ENCODE measurements at regions not wholly inside any gene's neighbourhood (a gene's known extent, or its start where the extent isn't known, plus 50 kb on each side); places are given as distances from the start of the nearest gene placed in this dataset.

- H3K4me1 Mint-ChIP-seq (ENCODE audit: low read depth, unreplicated experiment): peaks cover 39% of the 10 kb centered on the region
- H3K27me3 Mint-ChIP-seq (ENCODE audit: low read depth, unreplicated experiment): no peaks in the 10 kb centered on the region
- peak overlapping the region; percentile 72 for H3K27ac Mint-ChIP-seq (ENCODE audit: unreplicated experiment)
- Histone ChIP-seq H3K79me2 (ENCODE audit: insufficient read depth, low read length) (no peaks in the 10 kb centered on the region), H3K4me2 (ENCODE audit: low read length) (peak overlapping the region; percentile 17), H4K20me1 (ENCODE audit: insufficient read depth, low read length) (no peaks in the 10 kb centered on the region), H3K9me3 (ENCODE audit: insufficient read depth, low read depth, low read length) (no peaks in the 10 kb centered on the region), H3K36me3 (ENCODE audit: insufficient read depth, low read length) (no peaks in the 10 kb centered on the region), H3K4me3 (ENCODE audit: insufficient read depth, low read depth, low read length) (no peak overlapping the region), H3K27me3 (ENCODE audit: insufficient read depth, low read length) (no peaks in the 10 kb centered on the region), H3K9ac (ENCODE audit: low read length) (peak overlapping the region; percentile 54), H3K27ac (ENCODE audit: low read depth, low read length) (peak overlapping the region; percentile 82), H3K4me1 (ENCODE audit: insufficient read depth, low read length) (peaks cover 30% of the 10 kb centered on the region), H2AFZ (ENCODE audit: low read depth, low read length) (no peak overlapping the region)
- no peak for DNase-seq (ENCODE audit: low read depth)
- TF ChIP-seq EZH2 (IDR thresholded peaks at IDR 0.05; ENCODE audit: insufficient read depth, low read length) (no peak), CTCF (IDR thresholded peaks at IDR 0.05; ENCODE audit: insufficient read depth, low read depth, low read length) (no peak)
- no peak overlapping the region for H3K4me3 Mint-ChIP-seq (ENCODE audit: unreplicated experiment)
- H3K9me3 Mint-ChIP-seq (ENCODE audit: unreplicated experiment): peaks cover 2% of the 10 kb centered on the region
- no peak for FAIRE-seq
- H3K36me3 Mint-ChIP-seq (ENCODE audit: low read depth, unreplicated experiment): peaks cover 3% of the 10 kb centered on the region
These were observed 57.3 kb upstream of the BCAR3 start for GRCh38 chr1:93738926-93739325.

GRCh38 chr1:93738075-93738622 is 56.5 kb upstream of the BCAR3 start:
- H3K27me3 ChIP-seq (ENCODE audit: insufficient read depth, low read length): no peaks in the 10 kb centered on the region
- Mint-ChIP-seq H3K4me1 (ENCODE audit: low read depth, unreplicated experiment) (peaks cover 41% of the 10 kb centered on the region), H3K4me3 (ENCODE audit: unreplicated experiment) (no peak overlapping the region), H3K27me3 (ENCODE audit: low read depth, unreplicated experiment) (no peaks in the 10 kb centered on the region), H3K9me3 (ENCODE audit: unreplicated experiment) (peaks cover 2% of the 10 kb centered on the region), H3K36me3 (ENCODE audit: low read depth, unreplicated experiment) (peaks cover 3% of the 10 kb centered on the region), H3K27ac (ENCODE audit: unreplicated experiment) (peak overlapping the region; percentile 62)
- DNase-seq (ENCODE audit: low read depth): peak; percentile 95
- no peaks in the 10 kb centered on the region for H3K36me3 ChIP-seq (ENCODE audit: insufficient read depth, low read length)
- H3K4me2 ChIP-seq (ENCODE audit: low read length): peak overlapping the region; percentile 17
- peak overlapping the region; percentile 82 for H3K27ac ChIP-seq (ENCODE audit: low read depth, low read length)
- H3K9me3 ChIP-seq (ENCODE audit: insufficient read depth, low read depth, low read length): no peaks in the 10 kb centered on the region
- H3K4me3 ChIP-seq (ENCODE audit: insufficient read depth, low read depth, low read length): no peak overlapping the region
- H4K20me1 ChIP-seq (ENCODE audit: insufficient read depth, low read length): no peaks in the 10 kb centered on the region
- peaks cover 30% of the 10 kb centered on the region for H3K4me1 ChIP-seq (ENCODE audit: insufficient read depth, low read length)
- H2AFZ ChIP-seq (ENCODE audit: low read depth, low read length): no peak overlapping the region
- H3K79me2 ChIP-seq (ENCODE audit: insufficient read depth, low read length): no peaks in the 10 kb centered on the region
- TF ChIP-seq EZH2 (IDR thresholded peaks at IDR 0.05; ENCODE audit: insufficient read depth, low read length): no peak
- no peak for TF ChIP-seq CTCF (IDR thresholded peaks at IDR 0.05; ENCODE audit: insufficient read depth, low read depth, low read length)
- H3K9ac ChIP-seq (ENCODE audit: low read length): peak overlapping the region; percentile 54
- FAIRE-seq: peak; percentile 100

- Histone ChIP-seq H4K20me1 (ENCODE audit: insufficient read depth, low read length) (no peaks in the 10 kb centered on the region), H3K9me3 (ENCODE audit: insufficient read depth, low read depth, low read length) (no peaks in the 10 kb centered on the region), H3K9ac (ENCODE audit: low read length) (peak overlapping the region; percentile 12), H3K27ac (ENCODE audit: low read depth, low read length) (peak overlapping the region; percentile 56), H3K79me2 (ENCODE audit: insufficient read depth, low read length) (no peaks in the 10 kb centered on the region), H3K4me3 (ENCODE audit: insufficient read depth, low read depth, low read length) (no peak overlapping the region), H3K4me1 (ENCODE audit: insufficient read depth, low read length) (peaks cover 30% of the 10 kb centered on the region), H2AFZ (ENCODE audit: low read depth, low read length) (no peak overlapping the region), H3K36me3 (ENCODE audit: insufficient read depth, low read length) (no peaks in the 10 kb centered on the region), H3K4me2 (ENCODE audit: low read length) (peak overlapping the region; percentile 47), H3K27me3 (ENCODE audit: insufficient read depth, low read length) (no peaks in the 10 kb centered on the region)
- no peaks in the 10 kb centered on the region for H3K27me3 Mint-ChIP-seq (ENCODE audit: low read depth, unreplicated experiment)
- peak overlapping the region; percentile 81 for H3K27ac Mint-ChIP-seq (ENCODE audit: unreplicated experiment)
- peaks cover 3% of the 10 kb centered on the region for H3K36me3 Mint-ChIP-seq (ENCODE audit: low read depth, unreplicated experiment)
- H3K9me3 Mint-ChIP-seq (ENCODE audit: unreplicated experiment): peaks cover 2% of the 10 kb centered on the region
- peaks cover 48% of the 10 kb centered on the region for H3K4me1 Mint-ChIP-seq (ENCODE audit: low read depth, unreplicated experiment)
- FAIRE-seq (peak; percentile 93), DNase-seq (ENCODE audit: low read depth) (peak; percentile 93)
- peak overlapping the region; percentile 15 for H3K4me3 Mint-ChIP-seq (ENCODE audit: unreplicated experiment)
- TF ChIP-seq EZH2 (IDR thresholded peaks at IDR 0.05; ENCODE audit: insufficient read depth, low read length): no peak
- TF ChIP-seq CTCF (IDR thresholded peaks at IDR 0.05; ENCODE audit: insufficient read depth, low read depth, low read length): peak; percentile 59
These were observed 54.1 kb upstream of the BCAR3 start for GRCh38 chr1:93735722-93736121.
